CD14-positive monocyte (primary cell): ENCODE measurements at regions not wholly inside any gene's neighbourhood (a gene's known extent, or its start where the extent isn't known, plus 50 kb on each side); places are given as distances from the start of the nearest gene placed in this dataset.
"Not testable (repeated sequence)": the region's sequence is repeated elsewhere in the genome, so short reads cannot be mapped to it uniquely, and the experiment has no call there.

ENCODE experiments used
- DNase-seq, 3 donors: peaks; one replicate each; pipeline ENCODE4 v3.0.0-alpha.2; 2011 to 2022
- H2AFZ ChIP-seq: 2 replicates; pipeline ENCODE4 v1.6.0; 2012; ENCODE audit warnings: mild to moderate bottlenecking, low read depth, low read length, inconsistent platforms; ENCODE audit not compliant: insufficient read depth, poor library complexity, severe bottlenecking
- H3K27ac ChIP-seq, 2 donors: 1 replicate in 1 of 2; 2 replicates in 1 of 2; pipeline ENCODE4 v1.5.1; 2012 to 2013; ENCODE audit warnings: low read length in 2 of 2, control low read depth in 1 of 2, inconsistent platforms in 1 of 2, low read depth in 1 of 2, mild to moderate bottlenecking in 1 of 2
- H3K27me3 ChIP-seq, 2 donors: one replicate each; pipeline versions ENCODE4 v1.6.0 to v1.6.1; 2011 to 2013; ENCODE audit warnings: low read length in 2 of 2; ENCODE audit not compliant: control insufficient read depth in 2 of 2, insufficient read depth in 2 of 2
- H3K36me3 ChIP-seq, 2 donors: replicated peaks in 1 of 2; 1 replicate in 1 of 2; 2 replicates in 1 of 2; pipeline versions ENCODE4 v1.5.1 to v1.6.1; 2012 to 2013; ENCODE audit warnings: low read length in 2 of 2, control low read depth in 1 of 2, inconsistent platforms in 1 of 2, mild to moderate bottlenecking in 1 of 2; ENCODE audit not compliant: insufficient read depth in 2 of 2, control insufficient read depth in 1 of 2
- H3K4me1 ChIP-seq, 2 donors: 1 replicate in 1 of 2; 2 replicates in 1 of 2; pipeline versions ENCODE4 v1.5.1 to v1.6.1; 2012 to 2013; ENCODE audit warnings: low read length in 2 of 2, control low read depth in 1 of 2, inconsistent platforms in 1 of 2, mild to moderate bottlenecking in 1 of 2, moderate library complexity in 1 of 2; ENCODE audit not compliant: insufficient read depth in 2 of 2, control insufficient read depth in 1 of 2
- H3K4me2 ChIP-seq: replicated peaks from 2 replicates; pipeline ENCODE3; 2012; ENCODE audit warnings: low read length, moderate library complexity, mild to moderate bottlenecking; ENCODE audit not compliant: poor library complexity, severe bottlenecking; ENCODE audit errors: extremely low read depth
- H3K4me3 ChIP-seq, 3 experiments: fragments of 200-600 bp in 1 of 3; sonication (generic) in 1 of 3; replicated peaks in 1 of 3; 1 replicate in 2 of 3; 2 replicates in 1 of 3; pipeline ENCODE4 v1.5.1; 2011 to 2013; ENCODE audit warnings: low read length in 3 of 3, mild to moderate bottlenecking in 3 of 3, control low read depth in 2 of 3, low read depth in 2 of 3, inconsistent platforms in 1 of 3, moderate library complexity in 1 of 3
- H3K79me2 ChIP-seq: 2 replicates; pipeline ENCODE4 v1.6.0; 2012; ENCODE audit warnings: mild to moderate bottlenecking, control low read depth, inconsistent platforms, low read length, moderate library complexity; ENCODE audit not compliant: insufficient read depth
- H3K9ac ChIP-seq: 2 replicates; pipeline ENCODE4 v1.6.0; 2017; ENCODE audit warnings: low read length, mild to moderate bottlenecking; ENCODE audit not compliant: insufficient read depth, poor library complexity, severe bottlenecking
- H3K9me3 ChIP-seq, 2 donors: replicated peaks in 1 of 2; 1 replicate in 1 of 2; 2 replicates in 1 of 2; pipeline versions ENCODE4 v1.5.1 to v1.6.1; 2012 to 2013; ENCODE audit warnings: low read length in 2 of 2, control low read depth in 1 of 2; ENCODE audit not compliant: control insufficient read depth in 1 of 2, insufficient read depth in 1 of 2
- H4K20me1 ChIP-seq: 2 replicates; pipeline ENCODE4 v1.6.0; 2012; ENCODE audit warnings: mild to moderate bottlenecking, low read length, control low read depth, moderate library complexity; ENCODE audit not compliant: insufficient read depth
- H3K27ac Mint-ChIP-seq, 7 donors: one replicate each; pipeline ENCODE4 v1.8.0; 2020; ENCODE audit warnings: mild to moderate bottlenecking in 7 of 7, mixed read lengths in 7 of 7, moderate library complexity in 6 of 7, inconsistent platforms in 2 of 7
- H3K27me3 Mint-ChIP-seq, 3 donors: one replicate each; pipeline ENCODE4 v1.8.0; 2021 to 2022; ENCODE audit warnings: low read depth in 3 of 3, mild to moderate bottlenecking in 3 of 3, mixed read lengths in 3 of 3, moderate library complexity in 3 of 3, inconsistent platforms in 1 of 3
- H3K36me3 Mint-ChIP-seq, 2 donors: one replicate each; pipeline ENCODE4 v1.8.0; 2020; ENCODE audit warnings: mixed read lengths in 2 of 2, inconsistent platforms in 1 of 2, mild to moderate bottlenecking in 1 of 2
- H3K4me1 Mint-ChIP-seq: one replicate; pipeline ENCODE4 v1.8.0; 2020; ENCODE audit warnings: mild to moderate bottlenecking, mixed read lengths
- H3K4me3 Mint-ChIP-seq, 2 donors: one replicate each; pipeline ENCODE4 v1.8.0; 2020; ENCODE audit warnings: mild to moderate bottlenecking in 2 of 2, mixed read lengths in 2 of 2, moderate library complexity in 1 of 2
- H3K9me3 Mint-ChIP-seq, 7 donors: one replicate each; pipeline ENCODE4 v1.8.0; 2020 to 2022; ENCODE audit warnings: mixed read lengths in 7 of 7, mild to moderate bottlenecking in 6 of 7, moderate library complexity in 6 of 7, inconsistent platforms in 2 of 7
- WGBS: methylation state at CpG from one replicate; pipeline ENCODE4 v1.1.5; 2013; ENCODE audit warnings: missing lambda C conversion rate; ENCODE audit not compliant: insufficient coverage; 5-methylcytosine and 5-hydroxymethylcytosine counted together
- intact Hi-C, 2 donors: fragments of 100-400 bp; cut with micrococcal nuclease; formaldehyde crosslinking; loops; one replicate each; pipeline versions ENCODE4 v1.15.0 to v1.15.1; 2023
- TF ChIP-seq, protein P1 (sequence below): fragments of 200-600 bp; IDR thresholded peaks from one replicate; pipeline ENCODE4 v1.8.0; 2022; ENCODE audit warnings: antibody characterized with exemption, mild to moderate bottlenecking

GRCh38 chr3:165658027-165658426 lies 179.2 kb downstream of the BCHE start:
- H3K27ac ChIP-seq = no peak overlapping the region
- Mint-ChIP-seq H3K27ac (no peak overlapping the region), H3K4me3 (no peak overlapping the region), H3K27me3 (no peaks in the 10 kb centered on the region), H3K9me3 (peaks cover 2 to 11% (median 8%) of the 10 kb centered on the region in 7 donors), H3K36me3 (no peaks in the 10 kb centered on the region), H3K4me1 (no peaks in the 10 kb centered on the region)
- no peaks in the 10 kb centered on the region for H3K27me3 ChIP-seq
- no peaks in the 10 kb centered on the region for H3K79me2 ChIP-seq
- no peak overlapping the region for H3K4me2 ChIP-seq
- TF ChIP-seq, protein P1, sequence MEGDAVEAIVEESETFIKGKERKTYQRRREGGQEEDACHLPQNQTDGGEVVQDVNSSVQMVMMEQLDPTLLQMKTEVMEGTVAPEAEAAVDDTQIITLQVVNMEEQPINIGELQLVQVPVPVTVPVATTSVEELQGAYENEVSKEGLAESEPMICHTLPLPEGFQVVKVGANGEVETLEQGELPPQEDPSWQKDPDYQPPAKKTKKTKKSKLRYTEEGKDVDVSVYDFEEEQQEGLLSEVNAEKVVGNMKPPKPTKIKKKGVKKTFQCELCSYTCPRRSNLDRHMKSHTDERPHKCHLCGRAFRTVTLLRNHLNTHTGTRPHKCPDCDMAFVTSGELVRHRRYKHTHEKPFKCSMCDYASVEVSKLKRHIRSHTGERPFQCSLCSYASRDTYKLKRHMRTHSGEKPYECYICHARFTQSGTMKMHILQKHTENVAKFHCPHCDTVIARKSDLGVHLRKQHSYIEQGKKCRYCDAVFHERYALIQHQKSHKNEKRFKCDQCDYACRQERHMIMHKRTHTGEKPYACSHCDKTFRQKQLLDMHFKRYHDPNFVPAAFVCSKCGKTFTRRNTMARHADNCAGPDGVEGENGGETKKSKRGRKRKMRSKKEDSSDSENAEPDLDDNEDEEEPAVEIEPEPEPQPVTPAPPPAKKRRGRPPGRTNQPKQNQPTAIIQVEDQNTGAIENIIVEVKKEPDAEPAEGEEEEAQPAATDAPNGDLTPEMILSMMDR = no peak
- no peaks in the 10 kb centered on the region for H3K4me1 ChIP-seq
- H4K20me1 ChIP-seq = no peaks in the 10 kb centered on the region
- no CpG with 5 or more reads among the region's 2 CpGs for WGBS
- H2AFZ ChIP-seq = no peak overlapping the region
- no peaks in the 10 kb centered on the region for H3K36me3 ChIP-seq
- intact Hi-C loops = no loop called here
- H3K4me3 ChIP-seq = no peak overlapping the region
- DNase-seq = no peak
- peaks cover 5 to 13% of the 10 kb centered on the region in 2 donors for H3K9me3 ChIP-seq
- no peak overlapping the region for H3K9ac ChIP-seq

- Mint-ChIP-seq H3K9me3 (peaks cover 2 to 24% (median 9%) of the 10 kb centered on the region in 7 donors), H3K27ac (no peak overlapping the region), H3K27me3 (no peaks in the 10 kb centered on the region), H3K4me1 (no peaks in the 10 kb centered on the region), H3K4me3 (no peak overlapping the region), H3K36me3 (no peaks in the 10 kb centered on the region)
- Histone ChIP-seq H3K36me3 (no peaks in the 10 kb centered on the region), H3K9me3 (peaks cover 5 to 18% of the 10 kb centered on the region in 2 donors), H2AFZ (no peak overlapping the region), H3K4me1 (no peaks in the 10 kb centered on the region), H3K27ac (no peak overlapping the region), H3K9ac (no peak overlapping the region), H3K4me2 (no peak overlapping the region), H3K4me3 (no peak overlapping the region), H3K27me3 (no peaks in the 10 kb centered on the region), H3K79me2 (no peaks in the 10 kb centered on the region), H4K20me1 (no peaks in the 10 kb centered on the region)
- 33% methylated on average over 1 of the region's 1 CpG for WGBS
- no peak for DNase-seq
- TF ChIP-seq, protein P1 = no peak
- intact Hi-C loops = no loop called here
Observed at GRCh38 chr3:165653130-165653778, 184.0 kb downstream of the BCHE start.

- DNase-seq, H2AFZ ChIP-seq, H3K4me1 ChIP-seq, H3K4me1 Mint-ChIP-seq, H3K27me3 Mint-ChIP-seq, H3K4me3 Mint-ChIP-seq, H3K36me3 ChIP-seq, H3K9me3 ChIP-seq, H3K27ac Mint-ChIP-seq, H3K27ac ChIP-seq, H3K27me3 ChIP-seq, H3K36me3 Mint-ChIP-seq, H3K4me3 ChIP-seq, H4K20me1 ChIP-seq, intact Hi-C loops, H3K79me2 ChIP-seq, H3K9ac ChIP-seq, H3K4me2 ChIP-seq: not testable (repeated sequence)
- peaks cover 0 to 17% (median 4%) of the 10 kb centered on the region in 7 donors for H3K9me3 Mint-ChIP-seq
- WGBS = 92% methylated on average over 19 of the region's 30 CpGs
Observed at GRCh38 chr3:165649282-165649681, 187.9 kb downstream of the BCHE start.
